Astrocyte of the spinal cord (primary cell): ENCODE measurements at regions not wholly inside any gene's neighbourhood (a gene's known extent, or its start where the extent isn't known, plus 50 kb on each side); places are given as distances from the start of the nearest gene placed in this dataset.

Experiments
- DNase-seq: peaks from one replicate; pipeline ENCODE4 v3.0.0; 2011; ENCODE audit warnings: low read depth, low spot score
- H3K4me3 ChIP-seq: 2 replicates; pipeline ENCODE4 v1.5.1; 2011; ENCODE audit warnings: low read depth, mild to moderate bottlenecking, low read length, moderate library complexity
- in situ Hi-C: cut with HindIII; loops from 2 replicates; pipeline ENCODE4 v1.10.0; 2017; ENCODE audit warnings: low sequenced_read_pairs
- TF ChIP-seq, protein P1 (sequence below): IDR thresholded peaks from 2 replicates; pipeline ENCODE4 v1.5.1; 2012; ENCODE audit warnings: low read depth, mild to moderate bottlenecking, low read length, inconsistent platforms

- no peak overlapping the region for H3K4me3 ChIP-seq
- in situ Hi-C loops: no loop called here
- TF ChIP-seq, protein P1, sequence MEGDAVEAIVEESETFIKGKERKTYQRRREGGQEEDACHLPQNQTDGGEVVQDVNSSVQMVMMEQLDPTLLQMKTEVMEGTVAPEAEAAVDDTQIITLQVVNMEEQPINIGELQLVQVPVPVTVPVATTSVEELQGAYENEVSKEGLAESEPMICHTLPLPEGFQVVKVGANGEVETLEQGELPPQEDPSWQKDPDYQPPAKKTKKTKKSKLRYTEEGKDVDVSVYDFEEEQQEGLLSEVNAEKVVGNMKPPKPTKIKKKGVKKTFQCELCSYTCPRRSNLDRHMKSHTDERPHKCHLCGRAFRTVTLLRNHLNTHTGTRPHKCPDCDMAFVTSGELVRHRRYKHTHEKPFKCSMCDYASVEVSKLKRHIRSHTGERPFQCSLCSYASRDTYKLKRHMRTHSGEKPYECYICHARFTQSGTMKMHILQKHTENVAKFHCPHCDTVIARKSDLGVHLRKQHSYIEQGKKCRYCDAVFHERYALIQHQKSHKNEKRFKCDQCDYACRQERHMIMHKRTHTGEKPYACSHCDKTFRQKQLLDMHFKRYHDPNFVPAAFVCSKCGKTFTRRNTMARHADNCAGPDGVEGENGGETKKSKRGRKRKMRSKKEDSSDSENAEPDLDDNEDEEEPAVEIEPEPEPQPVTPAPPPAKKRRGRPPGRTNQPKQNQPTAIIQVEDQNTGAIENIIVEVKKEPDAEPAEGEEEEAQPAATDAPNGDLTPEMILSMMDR: no peak
- DNase-seq: no peak
Observed at GRCh38 chr2:104595576-104595975, 258.3 kb upstream of the POU3F3 start.

DNA sequence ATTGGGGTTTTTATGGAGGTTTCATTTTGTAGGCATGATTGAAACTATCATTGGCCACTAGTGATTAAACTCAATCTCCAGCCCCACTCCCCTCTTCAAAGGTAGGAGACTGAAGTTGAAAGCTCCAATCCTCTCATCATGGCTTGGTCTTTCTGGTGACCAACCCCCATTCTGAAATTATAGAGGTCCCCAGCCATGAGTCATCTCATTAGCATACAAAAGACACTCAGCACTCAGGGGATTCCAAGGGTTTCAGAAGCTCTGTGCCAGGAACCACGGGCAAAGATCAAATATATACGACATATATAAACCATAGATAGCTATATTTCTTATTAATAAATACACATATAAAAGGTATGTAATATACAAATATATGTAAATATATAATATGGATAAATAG lies 256.0 kb upstream of the POU3F3 start:
- no peak for DNase-seq
- TF ChIP-seq, protein P1: no peak
- no peak overlapping the region for H3K4me3 ChIP-seq
- in situ Hi-C loops: no loop called here

DNA sequence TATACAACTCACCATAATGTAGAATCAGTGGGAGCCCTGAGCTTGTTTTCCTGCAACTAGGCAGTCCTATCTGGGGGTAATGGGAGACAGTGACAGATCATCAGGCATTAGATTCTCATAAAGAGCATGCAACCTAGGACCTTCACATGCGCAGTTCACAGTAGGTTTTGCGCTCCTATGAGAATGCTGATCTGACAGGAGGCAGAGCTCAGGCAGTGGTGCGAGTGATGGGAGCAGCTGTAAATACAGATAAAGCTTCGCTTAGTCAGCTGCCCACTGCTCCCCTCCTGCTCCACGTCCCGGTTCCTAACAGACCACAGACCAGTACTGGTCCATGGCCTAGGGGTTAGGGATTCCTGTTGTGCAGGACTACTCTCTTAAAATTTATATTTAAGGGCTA lies 255.3 kb upstream of the POU3F3 start:
- no peak for DNase-seq
- H3K4me3 ChIP-seq: no peak overlapping the region
- TF ChIP-seq, protein P1: no peak
- in situ Hi-C loops: no loop called here

DNA sequence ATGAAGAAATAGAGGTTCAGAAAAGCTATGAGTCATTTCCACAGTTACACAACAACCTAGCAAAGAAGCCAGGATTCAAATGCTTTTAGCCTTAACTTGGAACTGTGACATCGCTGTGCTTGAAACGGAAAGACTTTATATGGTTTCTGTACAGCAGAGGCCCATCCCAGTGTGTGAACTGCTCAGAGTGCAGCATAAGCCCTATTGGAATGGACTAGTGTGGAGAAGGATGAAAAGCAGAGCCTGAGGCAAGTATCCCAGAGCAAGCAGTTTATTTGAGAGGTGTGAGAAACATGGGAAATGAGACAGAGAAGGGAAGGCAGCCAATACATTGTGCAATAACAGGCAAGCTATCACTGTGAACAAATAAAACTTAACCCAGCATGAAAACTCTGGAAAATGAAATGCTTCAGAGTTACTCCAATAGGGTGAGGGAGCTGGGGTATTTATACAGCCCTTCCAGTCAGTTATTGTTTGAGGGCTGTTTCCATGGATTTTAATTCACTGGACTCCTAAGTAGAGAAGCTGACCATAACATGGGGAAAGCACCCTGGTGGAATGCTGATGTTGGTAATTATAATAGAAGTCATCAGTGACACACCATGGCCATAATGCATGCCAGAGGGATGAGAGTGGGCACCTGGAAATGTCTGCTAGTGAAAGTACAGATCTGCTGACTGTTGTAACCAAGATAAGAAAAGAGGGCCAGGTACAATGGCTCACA lies 254.0 kb upstream of the POU3F3 start:
- no peak overlapping the region for H3K4me3 ChIP-seq
- TF ChIP-seq, protein P1: no peak
- peak; percentile 85 for DNase-seq
- in situ Hi-C loops: no loop called here

DNA sequence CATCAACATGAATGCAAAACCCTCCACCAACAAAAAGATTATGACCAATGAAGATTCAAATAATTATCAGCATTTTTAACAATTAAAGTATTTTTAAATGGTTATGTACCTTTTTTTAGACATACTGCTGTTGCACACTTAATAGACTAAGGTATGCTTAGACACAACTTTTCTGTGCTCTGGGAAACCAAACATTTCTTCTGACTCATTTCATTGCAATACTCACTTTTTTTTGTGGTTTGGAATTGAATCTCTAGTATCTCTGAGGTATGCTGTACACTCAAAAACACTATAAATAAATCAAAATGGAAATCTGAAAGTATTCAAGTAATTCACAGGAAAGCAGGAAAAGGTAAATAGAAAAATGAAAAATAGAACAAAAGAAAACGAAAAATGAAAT lies 247.9 kb upstream of the POU3F3 start:
- TF ChIP-seq, protein P1: no peak
- peak; percentile 47 for DNase-seq
- in situ Hi-C loops: no loop called here
- H3K4me3 ChIP-seq: no peak overlapping the region

DNA sequence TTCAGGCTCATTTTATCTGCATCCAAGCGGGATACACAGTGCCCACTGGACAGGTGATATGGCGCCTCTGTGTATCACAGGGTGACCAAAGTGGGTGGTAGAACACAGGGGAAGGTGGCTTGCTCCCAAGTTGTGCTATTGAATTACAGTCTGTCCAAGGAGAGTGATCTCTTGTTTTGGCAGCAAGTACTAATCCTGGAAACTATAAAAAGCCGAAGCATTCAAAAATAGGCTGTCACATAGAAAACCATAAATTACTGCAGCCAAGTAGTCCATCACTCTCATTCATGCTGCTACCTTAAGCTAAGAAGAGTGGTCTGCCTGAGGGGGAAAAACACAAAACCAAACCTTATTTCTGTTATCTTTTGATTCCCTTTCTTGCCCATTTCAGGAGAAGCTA lies 237.1 kb upstream of the POU3F3 start:
- TF ChIP-seq, protein P1: no peak
- H3K4me3 ChIP-seq: no peak overlapping the region
- no peak for DNase-seq
- in situ Hi-C loops: no loop called here
